WTC11 (cell line): ENCODE measurements at regions not wholly inside any gene's neighbourhood (a gene's known extent, or its start where the extent isn't known, plus 50 kb on each side); places are given as distances from the start of the nearest gene placed in this dataset.

Experiments
- CTCF ChIP-seq: fragments of 200-600 bp; IDR thresholded peaks from 2 replicates; pipeline ENCODE4 v1.8.0; 2022; ENCODE audit warnings: antibody characterized with exemption
- IRF2 ChIP-seq: sonication (generic); formaldehyde crosslinking; IDR thresholded peaks from 2 replicates; pipeline ENCODE4 v1.8.0; 2022; ENCODE audit warnings: low read depth, missing genetic modification reagents, borderline replicate concordance
- MAX ChIP-seq: sonication (generic); formaldehyde crosslinking; IDR thresholded peaks from 2 replicates; pipeline ENCODE4 v1.8.0; 2022; ENCODE audit warnings: mild to moderate bottlenecking, missing genetic modification reagents
- MLX ChIP-seq: sonication (generic); formaldehyde crosslinking; IDR thresholded peaks from 2 replicates; pipeline ENCODE4 v1.8.1; 2023; ENCODE audit warnings: mild to moderate bottlenecking, missing genetic modification reagents, moderate library complexity
- MXD4 ChIP-seq: fragments of 250-450 bp; sonication (Bioruptor Pico); IDR thresholded peaks from 2 replicates; pipeline ENCODE4 v1.8.0; 2021; ENCODE audit warnings: mild to moderate bottlenecking, moderate library complexity, borderline replicate concordance
- SMAD4 ChIP-seq: sonication (generic); formaldehyde crosslinking; IDR thresholded peaks from 2 replicates; pipeline ENCODE4 v1.8.0; 2022; ENCODE audit warnings: mild to moderate bottlenecking, missing genetic modification reagents
- ZNF281 ChIP-seq: sonication (generic); formaldehyde crosslinking; IDR thresholded peaks from 2 replicates; pipeline ENCODE4 v1.8.0; 2023; ENCODE audit warnings: mild to moderate bottlenecking, missing genetic modification reagents
- ZNF317 ChIP-seq: sonication (generic); formaldehyde crosslinking; IDR thresholded peaks from 2 replicates; pipeline ENCODE4 v1.8.1; 2023; ENCODE audit warnings: low read depth, mild to moderate bottlenecking, moderate library complexity, missing genetic modification reagents, borderline replicate concordance
- ZNF512 ChIP-seq: sonication (generic); formaldehyde crosslinking; IDR thresholded peaks from 2 replicates; pipeline ENCODE4 v1.8.1; 2022; ENCODE audit warnings: missing genetic modification reagents, borderline replicate concordance

GRCh38 chr2:189247276-189247675 is 67.7 kb upstream of the COL5A2 start:
- TF ChIP-seq MLX (no peak), ZNF512 (CRISPR knock-in tag) (no peak), CTCF (no peak), MXD4 (CRISPR knock-in tag) (no peak), SMAD4 (no peak), IRF2 (CRISPR knock-in tag) (no peak), MAX (no peak), ZNF317 (no peak), ZNF281 (CRISPR knock-in tag) (no peak)
